H9 (cell line): ENCODE measurements at regions not wholly inside any gene's neighbourhood (a gene's known extent, or its start where the extent isn't known, plus 50 kb on each side); places are given as distances from the start of the nearest gene placed in this dataset.

Experiments
- DNase-seq: peaks from one replicate; pipeline ENCODE4 v3.0.0-alpha.2; 2017
- H2AFZ ChIP-seq: one replicate; pipeline ENCODE4 v1.6.1; 2013; ENCODE audit warnings: mild to moderate bottlenecking, low read length, control low read depth, moderate library complexity
- H2AK5ac ChIP-seq: 2 replicates; pipeline ENCODE4 v1.6.1; 2013; ENCODE audit warnings: low read length, control low read depth, mixed read lengths; ENCODE audit not compliant: insufficient read length
- H2BK120ac ChIP-seq: one replicate; pipeline ENCODE4 v1.6.1; 2013; ENCODE audit warnings: low read depth, mild to moderate bottlenecking, low read length, control low read depth, inconsistent platforms; ENCODE audit not compliant: poor library complexity, severe bottlenecking
- H2BK12ac ChIP-seq: 2 replicates; pipeline ENCODE4 v1.6.1; 2013; ENCODE audit warnings: low read length, control low read depth, mixed read lengths, low read depth; ENCODE audit not compliant: insufficient read length
- H2BK15ac ChIP-seq: 2 replicates; pipeline ENCODE4 v1.6.1; 2013; ENCODE audit warnings: low read depth, low read length, control low read depth
- H2BK20ac ChIP-seq: one replicate; pipeline ENCODE4 v1.6.1; 2013; ENCODE audit warnings: low read depth, mild to moderate bottlenecking, low read length, control low read depth, inconsistent platforms; ENCODE audit not compliant: poor library complexity, severe bottlenecking
- H2BK5ac ChIP-seq: 2 replicates; pipeline ENCODE4 v1.6.1; 2013; ENCODE audit warnings: low read length, control low read depth, mixed read lengths; ENCODE audit not compliant: insufficient read length
- H3K14ac ChIP-seq: 2 replicates; pipeline ENCODE4 v1.6.1; 2013; ENCODE audit warnings: low read length, control low read depth; ENCODE audit not compliant: insufficient read depth
- H3K18ac ChIP-seq: 2 replicates; pipeline ENCODE4 v1.6.1; 2013; ENCODE audit warnings: low read depth, mild to moderate bottlenecking, mixed read lengths, low read length, control low read depth; ENCODE audit not compliant: insufficient read length
- H3K23ac ChIP-seq: 2 replicates; pipeline ENCODE4 v1.6.1; 2013; ENCODE audit warnings: low read length, control low read depth, mixed read lengths, low read depth; ENCODE audit not compliant: insufficient read length
- H3K23me2 ChIP-seq: 2 replicates; pipeline ENCODE4 v1.6.1; 2013; ENCODE audit warnings: low read depth, mild to moderate bottlenecking, mixed read lengths, low read length, control low read depth; ENCODE audit not compliant: insufficient read length, poor library complexity, severe bottlenecking
- H3K27ac ChIP-seq: 2 replicates; pipeline ENCODE4 v1.5.1; 2013; ENCODE audit warnings: low read length, control low read depth, mixed read lengths, low read depth; ENCODE audit not compliant: insufficient read length
- H3K27me3 ChIP-seq: 2 replicates; pipeline ENCODE4 v1.6.1; 2013; ENCODE audit warnings: low read length, control low read depth, inconsistent platforms; ENCODE audit not compliant: insufficient read depth
- H3K4ac ChIP-seq: 2 replicates; pipeline ENCODE4 v1.6.1; 2013; ENCODE audit warnings: low read depth, mild to moderate bottlenecking, control low read depth, inconsistent platforms, low read length, moderate library complexity
- H3K4me1 ChIP-seq: 2 replicates; pipeline ENCODE4 v1.6.1; 2013; ENCODE audit warnings: low read length, control low read depth, inconsistent platforms; ENCODE audit not compliant: insufficient read depth
- H3K4me2 ChIP-seq: 2 replicates; pipeline ENCODE4 v1.6.1; 2013; ENCODE audit warnings: low read length, control low read depth, mixed read lengths; ENCODE audit not compliant: insufficient read length, insufficient read depth
- H3K56ac ChIP-seq: 2 replicates; pipeline ENCODE4 v1.6.1; 2013; ENCODE audit warnings: low read depth, mild to moderate bottlenecking, mixed read lengths, low read length, control low read depth; ENCODE audit not compliant: insufficient read length
- H3K79me1 ChIP-seq: 2 replicates; pipeline ENCODE4 v1.6.1; 2013; ENCODE audit warnings: low read depth, mild to moderate bottlenecking, moderate library complexity, low read length, control low read depth, inconsistent platforms; ENCODE audit not compliant: insufficient read depth, poor library complexity, severe bottlenecking
- H3K79me2 ChIP-seq: 2 replicates; pipeline ENCODE4 v1.6.1; 2013; ENCODE audit warnings: low read length, control low read depth, inconsistent platforms; ENCODE audit not compliant: insufficient read depth
- H3K9ac ChIP-seq: 2 replicates; pipeline ENCODE4 v1.6.1; 2013; ENCODE audit warnings: low read length, control low read depth, mixed read lengths; ENCODE audit not compliant: insufficient read length; ENCODE audit errors: extremely low read depth
- H3K9me3 ChIP-seq: one replicate; pipeline ENCODE4 v1.6.1; 2013; ENCODE audit warnings: low read depth, low read length, inconsistent platforms; ENCODE audit not compliant: control insufficient read depth
- H3T11ph ChIP-seq: one replicate; pipeline ENCODE4 v1.6.1; 2013; ENCODE audit warnings: mild to moderate bottlenecking, low read length, control low read depth, inconsistent platforms
- H4K20me1 ChIP-seq: one replicate; pipeline ENCODE4 v1.6.1; 2013; ENCODE audit not compliant: control insufficient read depth, insufficient read length, insufficient read depth
- H4K5ac ChIP-seq: 2 replicates; pipeline ENCODE4 v1.6.1; 2013; ENCODE audit warnings: low read depth, mild to moderate bottlenecking, mixed read lengths, low read length, control low read depth; ENCODE audit not compliant: insufficient read length
- H4K8ac ChIP-seq: replicated peaks from 2 replicates; pipeline ENCODE4 v1.6.1; 2013; ENCODE audit warnings: low read length, control low read depth, mixed read lengths, low read depth; ENCODE audit not compliant: insufficient read length
- H4K91ac ChIP-seq: 2 replicates; pipeline ENCODE4 v1.6.1; 2013; ENCODE audit warnings: low read depth, mild to moderate bottlenecking, moderate library complexity, mixed read lengths, low read length, control low read depth; ENCODE audit not compliant: insufficient read length
- H3K27ac Mint-ChIP-seq, 3 experiments: 2 replicates in 2 of 3; 3 replicates in 1 of 3; pipeline ENCODE4 v1.8.0; 2020 to 2021; ENCODE audit warnings: mixed read lengths in 3 of 3, mild to moderate bottlenecking in 1 of 3, moderate library complexity in 1 of 3
- H3K27me3 Mint-ChIP-seq: 2 replicates; pipeline ENCODE4 v1.8.0; 2021; ENCODE audit warnings: low read depth, mild to moderate bottlenecking, moderate library complexity, mixed read lengths
- H3K36me3 Mint-ChIP-seq, 3 experiments: 2 replicates in 2 of 3; 3 replicates in 1 of 3; pipeline ENCODE4 v1.8.0; 2020 to 2021; ENCODE audit warnings: low read depth in 3 of 3, mixed read lengths in 3 of 3; ENCODE audit not compliant: insufficient read depth in 1 of 3
- H3K4me1 Mint-ChIP-seq, 2 experiments: 2 replicates each; pipeline ENCODE4 v1.8.0; 2020; ENCODE audit warnings: mixed read lengths in 2 of 2
- H3K4me3 Mint-ChIP-seq, 2 experiments: 2 replicates in 1 of 2; 3 replicates in 1 of 2; pipeline ENCODE4 v1.8.0; 2020 to 2021; ENCODE audit warnings: mild to moderate bottlenecking in 2 of 2, mixed read lengths in 2 of 2, moderate library complexity in 1 of 2
- H3K9me3 Mint-ChIP-seq, 2 experiments: 2 replicates in 1 of 2; 3 replicates in 1 of 2; pipeline ENCODE4 v1.8.0; 2020; ENCODE audit warnings: mild to moderate bottlenecking in 2 of 2, mixed read lengths in 2 of 2, moderate library complexity in 1 of 2
- CTCF ChIP-seq: fragments of 200-600 bp; sonication (generic); conservative IDR thresholded peaks from 3 replicates; pipeline ENCODE4 v1.8.0; 2021; ENCODE audit warnings: antibody characterized with exemption, mild to moderate bottlenecking
- WGBS: extraction: QIAGEN DNeasy Blood & Tissue Kit; methylation state at CpG from one replicate; pipeline ENCODE4 v1.1.7; 2013; ENCODE audit warnings: missing lambda C conversion rate, low lambda C conversion rate, mixed read lengths; ENCODE audit not compliant: insufficient read length; ENCODE audit errors: extremely low coverage; 5-methylcytosine and 5-hydroxymethylcytosine counted together

DNA sequence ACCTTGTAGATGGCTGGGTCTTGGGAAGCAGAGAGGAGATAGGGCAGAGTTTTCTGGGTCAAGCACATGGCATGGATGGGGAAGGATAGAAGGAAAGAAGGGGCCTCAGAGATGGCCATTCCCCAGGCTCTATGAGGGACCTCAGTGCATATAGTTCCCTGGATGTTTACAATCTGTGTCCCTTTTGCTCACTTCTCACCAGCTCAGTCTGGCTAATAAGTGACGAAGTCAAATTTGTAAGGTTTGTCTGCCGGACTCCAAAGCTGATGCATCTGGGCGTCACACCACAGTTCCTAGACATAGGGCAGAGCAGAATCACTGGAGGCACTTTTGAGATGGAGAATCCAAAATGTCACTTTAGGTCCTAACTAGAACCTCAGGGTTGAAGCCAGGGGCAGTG, 416.4 kb upstream of the PROX1 start:
- H2AK5ac ChIP-seq, result no peak overlapping the region
- H3K56ac ChIP-seq, result no peak overlapping the region
- no peak for DNase-seq
- no peak overlapping the region for H2BK20ac ChIP-seq
- no peak overlapping the region for H4K5ac ChIP-seq
- no peak overlapping the region for H2BK120ac ChIP-seq
- no peak overlapping the region for H3K14ac ChIP-seq
- Mint-ChIP-seq H3K27ac (peak overlapping the region in 1 of 3 experiments; percentile 9; a peak in 2 of 7 replicates), H3K4me3 (no peak overlapping the region), H3K9me3 (peaks cover 8 to 10% of the 10 kb centered on the region in 2 experiments), H3K36me3 (peaks cover under 1 to 10% (median 3%) of the 10 kb centered on the region in 3 experiments; a peak in 5 of 7 replicates), H3K27me3 (peaks cover 1% of the 10 kb centered on the region; the same call in 1 of the 2 replicates), H3K4me1 (peaks cover 0 to 3% of the 10 kb centered on the region in 2 experiments; a peak in 1 of 4 replicates)
- H4K91ac ChIP-seq, result no peak overlapping the region
- no peak for TF ChIP-seq CTCF
- H3K9ac ChIP-seq, result no peak overlapping the region
- H3K4me2 ChIP-seq, result no peak overlapping the region
- no peak overlapping the region for H3K4ac ChIP-seq
- no CpG with 5 or more reads among the region's 3 CpGs for WGBS
- H3K23me2 ChIP-seq, result no peaks in the 10 kb centered on the region
- no peak overlapping the region for H2AFZ ChIP-seq
- no peak overlapping the region for H2BK5ac ChIP-seq
- H2BK12ac ChIP-seq, result no peak overlapping the region
- no peak overlapping the region for H2BK15ac ChIP-seq
- no peak overlapping the region for H3K18ac ChIP-seq
- no peaks in the 10 kb centered on the region for H4K20me1 ChIP-seq
- no peaks in the 10 kb centered on the region; the same call in 1 of the 2 replicates for H3K27me3 ChIP-seq
- H3K79me2 ChIP-seq, result no peaks in the 10 kb centered on the region
- no peaks in the 10 kb centered on the region for H3K9me3 ChIP-seq
- no peak overlapping the region for H4K8ac ChIP-seq
- H3T11ph ChIP-seq, result no peak overlapping the region
- H3K79me1 ChIP-seq, result no peaks in the 10 kb centered on the region
- H3K4me1 ChIP-seq, result no peaks in the 10 kb centered on the region
- no peak overlapping the region for H3K27ac ChIP-seq
- no peak overlapping the region for H3K23ac ChIP-seq
